Endothelial cell (in vitro differentiated cells): ENCODE measurements at regions not wholly inside any gene's neighbourhood (a gene's known extent, or its start where the extent isn't known, plus 50 kb on each side); places are given as distances from the start of the nearest gene placed in this dataset.

Experiments
- DNase-seq: peaks from one replicate; pipeline ENCODE4 v3.0.0; 2021; ENCODE audit warnings: low spot score
- H3K27ac Mint-ChIP-seq: one replicate; pipeline ENCODE4 v1.8.0; 2021; ENCODE audit warnings: mixed read lengths, inconsistent platforms; ENCODE audit not compliant: unreplicated experiment
- H3K27me3 Mint-ChIP-seq: one replicate; pipeline ENCODE4 v1.8.0; 2021; ENCODE audit warnings: mild to moderate bottlenecking, moderate library complexity, mixed read lengths, inconsistent platforms; ENCODE audit not compliant: unreplicated experiment
- H3K36me3 Mint-ChIP-seq: one replicate; pipeline ENCODE4 v1.8.0; 2021; ENCODE audit warnings: mild to moderate bottlenecking, low read depth, mixed read lengths, inconsistent platforms; ENCODE audit not compliant: unreplicated experiment
- H3K4me1 Mint-ChIP-seq: one replicate; pipeline ENCODE4 v1.8.0; 2021; ENCODE audit warnings: mild to moderate bottlenecking, mixed read lengths, inconsistent platforms; ENCODE audit not compliant: unreplicated experiment
- H3K4me3 Mint-ChIP-seq: one replicate; pipeline ENCODE4 v1.8.0; 2021; ENCODE audit warnings: mild to moderate bottlenecking, mixed read lengths, inconsistent platforms; ENCODE audit not compliant: unreplicated experiment
- H3K9me3 Mint-ChIP-seq: one replicate; pipeline ENCODE4 v1.8.0; 2021; ENCODE audit warnings: mixed read lengths, inconsistent platforms; ENCODE audit not compliant: unreplicated experiment
- TF ChIP-seq, protein P1 (sequence below): fragments of 200-600 bp; sonication (generic); IDR thresholded peaks from one replicate; pipeline ENCODE4 v1.5.0; 2021; ENCODE audit warnings: antibody characterized with exemption; ENCODE audit not compliant: unreplicated experiment

DNA sequence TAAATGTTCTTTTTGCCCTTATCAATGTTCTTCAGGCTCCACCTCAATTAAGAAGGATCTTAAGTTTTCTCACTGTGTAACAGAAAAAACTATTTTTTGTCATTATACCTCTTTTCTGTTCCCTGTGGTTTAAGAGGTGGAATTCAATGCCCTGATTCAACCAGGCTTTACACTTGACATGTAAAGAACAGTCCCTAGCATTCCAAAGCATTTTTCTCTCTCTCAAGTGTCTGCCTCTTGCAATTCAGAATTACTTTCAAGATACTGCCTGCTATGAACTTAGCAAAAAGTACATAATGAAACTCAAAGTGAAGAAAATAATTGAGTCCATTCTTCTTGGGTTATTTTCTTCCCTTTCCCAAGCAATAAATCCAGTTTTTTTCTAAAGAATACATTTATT is 160.6 kb upstream of the NOL4 start:
- no peaks in the 10 kb centered on the region for H3K36me3 Mint-ChIP-seq
- H3K4me1 Mint-ChIP-seq: no peaks in the 10 kb centered on the region
- no peak for DNase-seq
- TF ChIP-seq, protein P1, sequence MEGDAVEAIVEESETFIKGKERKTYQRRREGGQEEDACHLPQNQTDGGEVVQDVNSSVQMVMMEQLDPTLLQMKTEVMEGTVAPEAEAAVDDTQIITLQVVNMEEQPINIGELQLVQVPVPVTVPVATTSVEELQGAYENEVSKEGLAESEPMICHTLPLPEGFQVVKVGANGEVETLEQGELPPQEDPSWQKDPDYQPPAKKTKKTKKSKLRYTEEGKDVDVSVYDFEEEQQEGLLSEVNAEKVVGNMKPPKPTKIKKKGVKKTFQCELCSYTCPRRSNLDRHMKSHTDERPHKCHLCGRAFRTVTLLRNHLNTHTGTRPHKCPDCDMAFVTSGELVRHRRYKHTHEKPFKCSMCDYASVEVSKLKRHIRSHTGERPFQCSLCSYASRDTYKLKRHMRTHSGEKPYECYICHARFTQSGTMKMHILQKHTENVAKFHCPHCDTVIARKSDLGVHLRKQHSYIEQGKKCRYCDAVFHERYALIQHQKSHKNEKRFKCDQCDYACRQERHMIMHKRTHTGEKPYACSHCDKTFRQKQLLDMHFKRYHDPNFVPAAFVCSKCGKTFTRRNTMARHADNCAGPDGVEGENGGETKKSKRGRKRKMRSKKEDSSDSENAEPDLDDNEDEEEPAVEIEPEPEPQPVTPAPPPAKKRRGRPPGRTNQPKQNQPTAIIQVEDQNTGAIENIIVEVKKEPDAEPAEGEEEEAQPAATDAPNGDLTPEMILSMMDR: no peak
- no peaks in the 10 kb centered on the region for H3K9me3 Mint-ChIP-seq
- H3K27me3 Mint-ChIP-seq: no peaks in the 10 kb centered on the region
- no peak overlapping the region for H3K4me3 Mint-ChIP-seq
- H3K27ac Mint-ChIP-seq: no peak overlapping the region

DNA sequence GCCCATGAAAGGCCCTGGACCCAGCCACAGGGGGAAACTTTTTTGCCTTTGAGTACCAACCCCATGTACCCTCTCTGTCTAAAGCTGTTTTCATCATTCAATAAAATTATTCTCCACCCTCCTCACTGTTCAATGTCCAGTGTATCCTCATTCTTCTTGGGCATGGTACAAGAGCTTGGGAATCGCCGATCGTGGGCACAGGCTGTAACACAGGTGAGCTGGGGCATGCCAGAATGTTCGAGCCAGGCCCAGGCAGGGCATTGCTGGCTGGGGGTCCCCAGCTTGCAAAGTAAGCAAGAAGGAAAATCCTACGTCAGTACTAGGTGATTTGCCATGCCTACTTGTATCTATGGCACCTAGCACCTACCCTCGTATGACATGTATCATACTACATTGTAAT is 162.1 kb upstream of the NOL4 start:
- no peaks in the 10 kb centered on the region for H3K9me3 Mint-ChIP-seq
- no peaks in the 10 kb centered on the region for H3K27me3 Mint-ChIP-seq
- H3K27ac Mint-ChIP-seq: no peak overlapping the region
- H3K36me3 Mint-ChIP-seq: no peaks in the 10 kb centered on the region
- H3K4me1 Mint-ChIP-seq: no peaks in the 10 kb centered on the region
- DNase-seq: no peak
- H3K4me3 Mint-ChIP-seq: no peak overlapping the region
- TF ChIP-seq, protein P1: no peak

DNA sequence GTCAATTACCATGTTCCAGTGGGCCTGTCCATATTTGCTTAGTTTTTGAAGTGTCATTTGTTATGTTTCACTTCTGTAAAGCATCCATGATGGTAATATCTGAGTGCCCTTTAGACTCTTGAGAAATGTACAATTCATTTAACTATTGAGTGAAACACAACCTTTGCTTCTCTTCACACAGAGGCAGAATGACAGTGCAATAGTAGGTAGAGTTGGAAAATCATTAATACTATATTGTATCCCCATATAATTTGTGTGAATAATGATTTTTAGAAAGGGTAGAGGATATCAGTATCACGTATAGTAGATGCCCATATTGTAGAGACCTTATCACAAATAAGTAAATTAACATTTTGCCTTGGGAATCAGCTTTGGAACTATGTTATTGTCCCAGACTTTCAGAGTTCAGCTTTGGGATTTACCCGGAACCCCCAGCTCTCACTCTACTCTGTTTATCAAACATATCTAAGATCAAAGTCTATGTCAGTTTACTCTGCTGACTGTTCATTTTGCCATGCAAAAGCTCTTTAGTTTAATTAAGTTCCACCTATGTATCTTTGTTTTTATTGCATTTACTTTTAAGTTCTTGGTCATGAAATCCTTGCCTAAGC is 172.7 kb upstream of the NOL4 start:
- no peaks in the 10 kb centered on the region for H3K36me3 Mint-ChIP-seq
- no peak overlapping the region for H3K4me3 Mint-ChIP-seq
- no peaks in the 10 kb centered on the region for H3K9me3 Mint-ChIP-seq
- H3K27me3 Mint-ChIP-seq: no peaks in the 10 kb centered on the region
- TF ChIP-seq, protein P1: no peak
- H3K27ac Mint-ChIP-seq: no peak overlapping the region
- DNase-seq: no peak
- H3K4me1 Mint-ChIP-seq: no peaks in the 10 kb centered on the region

DNA sequence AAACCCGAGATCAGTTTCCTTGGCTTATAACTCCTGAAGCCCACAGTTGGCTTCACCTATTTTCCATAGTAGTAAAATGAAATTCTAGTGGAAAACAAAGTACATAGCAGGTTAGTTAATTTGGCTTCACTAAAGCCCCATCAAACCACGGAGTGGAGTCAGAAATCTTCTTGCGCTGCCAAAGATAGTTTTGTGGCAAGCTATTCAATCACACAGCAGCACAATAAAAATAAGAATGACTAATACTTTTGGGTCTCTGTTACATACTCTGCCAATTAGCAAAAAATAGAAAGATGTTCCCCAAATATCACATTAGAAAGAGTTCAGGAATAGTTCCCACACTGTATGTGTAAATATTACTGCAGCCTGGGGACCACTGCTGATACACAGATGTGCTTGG is 175.2 kb upstream of the NOL4 start:
- Mint-ChIP-seq H3K27me3 (no peaks in the 10 kb centered on the region), H3K4me1 (no peaks in the 10 kb centered on the region), H3K27ac (no peak overlapping the region), H3K36me3 (no peaks in the 10 kb centered on the region), H3K9me3 (no peaks in the 10 kb centered on the region), H3K4me3 (no peak overlapping the region)
- no peak for DNase-seq
- TF ChIP-seq, protein P1: no peak

DNA sequence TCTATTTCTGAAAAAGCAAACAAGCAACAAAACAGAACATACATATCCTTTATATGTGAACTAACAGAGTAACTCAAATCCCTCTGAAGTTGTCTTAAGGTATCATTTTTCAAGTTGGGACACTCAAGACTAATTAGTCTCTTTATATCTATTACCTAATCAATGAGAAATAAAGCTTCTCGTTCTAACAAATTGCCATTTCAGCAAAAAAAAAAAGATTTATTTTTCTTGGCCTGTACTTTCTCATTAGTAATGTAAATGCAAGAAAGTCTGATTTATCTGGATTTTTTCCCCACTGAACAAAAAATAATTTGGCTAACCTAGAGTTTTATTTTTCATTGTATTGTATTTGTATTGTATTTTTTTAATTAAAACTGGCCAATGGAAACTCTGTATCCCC is 176.1 kb upstream of the NOL4 start:
- H3K9me3 Mint-ChIP-seq: no peaks in the 10 kb centered on the region
- no peak for DNase-seq

More for the DNA sequence above, 176.1 kb upstream of the NOL4 start:
- Mint-ChIP-seq H3K4me1 (no peaks in the 10 kb centered on the region), H3K4me3 (no peak overlapping the region), H3K27me3 (no peaks in the 10 kb centered on the region), H3K27ac (no peak overlapping the region), H3K36me3 (no peaks in the 10 kb centered on the region)
- TF ChIP-seq, protein P1: no peak
